ENCODE measurements at regions not wholly inside any gene's neighbourhood (a gene's known extent, or its start where the extent isn't known, plus 50 kb on each side); places are given as distances from the start of the nearest gene placed in this dataset.

DNA sequence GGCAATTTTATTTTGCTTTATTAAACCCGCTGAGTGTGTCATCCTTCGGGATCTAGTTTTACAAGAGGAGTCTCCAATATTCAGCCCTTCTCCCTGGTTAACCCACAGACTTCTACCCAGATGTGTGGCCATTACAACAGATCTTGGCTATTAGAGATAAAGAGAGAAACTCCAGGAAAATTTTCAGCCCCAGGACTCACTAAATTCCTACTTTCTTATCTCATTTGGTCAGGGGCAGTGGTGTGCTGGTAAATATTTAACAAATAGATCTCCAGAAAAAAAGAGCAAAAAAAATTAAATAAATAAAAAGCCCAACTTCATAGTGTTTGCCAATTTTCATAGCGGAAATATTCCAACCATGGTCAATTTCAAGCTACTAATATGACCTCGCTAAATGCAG lies 168.4 kb downstream of the RND3 start:
- TF ChIP-seq, protein P1, sequence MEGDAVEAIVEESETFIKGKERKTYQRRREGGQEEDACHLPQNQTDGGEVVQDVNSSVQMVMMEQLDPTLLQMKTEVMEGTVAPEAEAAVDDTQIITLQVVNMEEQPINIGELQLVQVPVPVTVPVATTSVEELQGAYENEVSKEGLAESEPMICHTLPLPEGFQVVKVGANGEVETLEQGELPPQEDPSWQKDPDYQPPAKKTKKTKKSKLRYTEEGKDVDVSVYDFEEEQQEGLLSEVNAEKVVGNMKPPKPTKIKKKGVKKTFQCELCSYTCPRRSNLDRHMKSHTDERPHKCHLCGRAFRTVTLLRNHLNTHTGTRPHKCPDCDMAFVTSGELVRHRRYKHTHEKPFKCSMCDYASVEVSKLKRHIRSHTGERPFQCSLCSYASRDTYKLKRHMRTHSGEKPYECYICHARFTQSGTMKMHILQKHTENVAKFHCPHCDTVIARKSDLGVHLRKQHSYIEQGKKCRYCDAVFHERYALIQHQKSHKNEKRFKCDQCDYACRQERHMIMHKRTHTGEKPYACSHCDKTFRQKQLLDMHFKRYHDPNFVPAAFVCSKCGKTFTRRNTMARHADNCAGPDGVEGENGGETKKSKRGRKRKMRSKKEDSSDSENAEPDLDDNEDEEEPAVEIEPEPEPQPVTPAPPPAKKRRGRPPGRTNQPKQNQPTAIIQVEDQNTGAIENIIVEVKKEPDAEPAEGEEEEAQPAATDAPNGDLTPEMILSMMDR (conservative IDR thresholded peaks at IDR 0.05), result no peak
- no peak overlapping the region for H2BK20ac ChIP-seq (ENCODE audit: low read depth, low read length, poor library complexity, severe bottlenecking)
- no peak overlapping the region for H3K27ac ChIP-seq (ENCODE audit: insufficient read length, low read depth, low read length)
- H3T11ph ChIP-seq (ENCODE audit: low read length), result no peak overlapping the region
- Mint-ChIP-seq H3K9me3 (peaks cover 19 to 24% of the 10 kb centered on the region in 2 experiments), H3K36me3 (ENCODE audit: insufficient read depth in 1 of 3, low read depth in 3 of 3) (peaks cover 13 to 25% (median 17%) of the 10 kb centered on the region in 3 experiments), H3K27ac (no peak overlapping the region), H3K27me3 (ENCODE audit: low read depth) (no peaks in the 10 kb centered on the region), H3K4me3 (no peak overlapping the region), H3K4me1 (peaks cover 16 to 24% of the 10 kb centered on the region in 2 experiments)
- H2BK120ac ChIP-seq (ENCODE audit: low read depth, low read length, poor library complexity, severe bottlenecking), result no peak overlapping the region
- no peak overlapping the region for H4K5ac ChIP-seq (ENCODE audit: insufficient read length, low read depth, low read length)
- H3K14ac ChIP-seq (ENCODE audit: insufficient read depth, low read length), result no peak overlapping the region
- no peaks in the 10 kb centered on the region for H3K23me2 ChIP-seq (ENCODE audit: insufficient read length, low read depth, low read length, poor library complexity, severe bottlenecking)
- no peak overlapping the region for H3K4me2 ChIP-seq (ENCODE audit: insufficient read depth, insufficient read length, low read length)
- no peaks in the 10 kb centered on the region for H3K79me2 ChIP-seq (ENCODE audit: insufficient read depth, low read length)
- H3K23ac ChIP-seq (ENCODE audit: insufficient read length, low read depth, low read length), result no peak overlapping the region
- H3K9ac ChIP-seq (ENCODE audit: extremely low read depth, insufficient read length, low read length), result no peak overlapping the region
- H3K9me3 ChIP-seq (ENCODE audit: control insufficient read depth, low read depth, low read length), result no peaks in the 10 kb centered on the region
- no peak overlapping the region for H2BK5ac ChIP-seq (ENCODE audit: insufficient read length, low read length)
- no peak overlapping the region for H2BK12ac ChIP-seq (ENCODE audit: insufficient read length, low read depth, low read length)
- H4K8ac ChIP-seq (replicated peaks; ENCODE audit: insufficient read length, low read depth, low read length), result no peak overlapping the region
- no peak overlapping the region for H2AFZ ChIP-seq (ENCODE audit: low read length)
- no peak overlapping the region for H2AK5ac ChIP-seq (ENCODE audit: insufficient read length, low read length)
- no peak overlapping the region for H3K18ac ChIP-seq (ENCODE audit: insufficient read length, low read depth, low read length)
- no peaks in the 10 kb centered on the region for H3K79me1 ChIP-seq (ENCODE audit: insufficient read depth, low read depth, low read length, poor library complexity, severe bottlenecking)
- no peaks in the 10 kb centered on the region for H4K20me1 ChIP-seq (ENCODE audit: control insufficient read depth, insufficient read depth, insufficient read length)
- no peak overlapping the region for H3K56ac ChIP-seq (ENCODE audit: insufficient read length, low read depth, low read length)
- no peak overlapping the region for H3K4ac ChIP-seq (ENCODE audit: low read depth, low read length)
- H3K4me1 ChIP-seq (ENCODE audit: insufficient read depth, low read length), result 0 out of 2 replicates have a peak, but pooled peaks cover 3% of the 10 kb centered on the region
- H2BK15ac ChIP-seq (ENCODE audit: low read depth, low read length), result no peak overlapping the region
- no peak overlapping the region for H4K91ac ChIP-seq (ENCODE audit: insufficient read length, low read depth, low read length)
- WGBS (ENCODE audit: extremely low coverage, insufficient read length, low lambda C conversion rate), result no CpG with 5 or more reads among the region's 4 CpGs
- DNase-seq, result no peak
- no peaks in the 10 kb centered on the region for H3K27me3 ChIP-seq (ENCODE audit: insufficient read depth, low read length)
